MCF 10A (cell line): ENCODE measurements at regions not wholly inside any gene's neighbourhood (a gene's known extent, or its start where the extent isn't known, plus 50 kb on each side); places are given as distances from the start of the nearest gene placed in this dataset.

ENCODE experiments used
- BruUV-seq: library from RNA; stranded (reverse); fragments of 400-500 nt; replicated peaks from 2 replicates; lab custom pipeline; 2021; lab: Mats Ljungman, UMichigan
- CTCF ChIA-PET: fragments of 300-600 bp; sonication (Branson Sonifier 250); formaldehyde crosslinking; extraction: SDS; loops from one replicate; lab custom pipeline; 2021; ENCODE audit warnings: antibody characterized with exemption, inconsistent platforms; lab: Yijun Ruan, JAX
- POLR2A ChIA-PET: fragments of 300-600, 350-650 bp; sonication (Branson Sonifier 250); formaldehyde crosslinking; extraction: SDS; loops from one replicate; lab custom pipeline; 2020; ENCODE audit warnings: antibody characterized with exemption, inconsistent platforms; lab: Yijun Ruan, JAX
- DNase-seq: peaks from one replicate; pipeline ENCODE4 v3.0.0-alpha.2; 2018; ENCODE audit not compliant: unreplicated experiment
- H3K27ac Mint-ChIP-seq: one replicate; pipeline ENCODE4 v1.8.0; 2022; ENCODE audit warnings: mild to moderate bottlenecking, low read depth, mixed read lengths; ENCODE audit not compliant: unreplicated experiment
- H3K27me3 Mint-ChIP-seq: one replicate; pipeline ENCODE4 v1.8.0; 2022; ENCODE audit warnings: mixed read lengths; ENCODE audit not compliant: insufficient read depth, unreplicated experiment
- H3K36me3 Mint-ChIP-seq: one replicate; pipeline ENCODE4 v1.8.0; 2022; ENCODE audit warnings: mild to moderate bottlenecking, moderate library complexity, mixed read lengths; ENCODE audit not compliant: insufficient read depth, unreplicated experiment
- H3K4me1 Mint-ChIP-seq: one replicate; pipeline ENCODE4 v1.8.0; 2022; ENCODE audit warnings: mixed read lengths; ENCODE audit not compliant: insufficient read depth, unreplicated experiment
- H3K4me3 Mint-ChIP-seq: one replicate; pipeline ENCODE4 v1.8.0; 2022; ENCODE audit warnings: mild to moderate bottlenecking, moderate library complexity, mixed read lengths; ENCODE audit not compliant: unreplicated experiment
- H3K9me3 Mint-ChIP-seq: one replicate; pipeline ENCODE4 v1.8.0; 2022; ENCODE audit warnings: mixed read lengths; ENCODE audit not compliant: unreplicated experiment
- intact Hi-C: fragments of 100-400 bp; cut with micrococcal nuclease; formaldehyde crosslinking; loops from 2 replicates; pipeline ENCODE4 v1.14.1; 2022
- TF ChIP-seq, protein P1 (sequence below): fragments of 200-600 bp; IDR thresholded peaks from one replicate; pipeline ENCODE4 v1.8.0; 2022; ENCODE audit warnings: antibody characterized with exemption, mild to moderate bottlenecking; ENCODE audit not compliant: unreplicated experiment

DNA sequence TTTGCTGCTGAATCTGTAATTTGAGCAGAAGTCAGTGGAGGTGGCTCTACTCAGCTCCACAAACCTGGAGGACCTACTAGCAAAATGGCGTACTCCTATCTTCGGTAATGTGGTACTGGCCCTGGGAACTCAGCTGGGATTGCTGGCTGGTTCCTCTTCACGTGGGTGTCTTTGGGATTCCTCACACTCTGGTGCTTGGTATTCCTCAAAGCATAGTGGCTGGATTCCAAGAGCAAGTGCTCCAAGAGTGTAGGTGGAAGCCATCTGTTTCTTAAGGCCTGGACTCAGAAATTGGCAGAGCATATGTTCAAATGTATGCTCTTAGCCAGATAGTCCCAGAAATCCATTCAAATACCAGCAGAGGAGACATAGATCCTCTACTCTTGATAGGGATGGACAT, 281.9 kb upstream of the CDH7 start:
- no peaks in the 10 kb centered on the region for H3K36me3 Mint-ChIP-seq
- ChIA-PET CTCF (no interaction called here), POLR2A (interaction anchor here (1.1 kb wide), 1 partner anchor 18 kb away, joined by 5 read pairs; no protein-coding TSS in a partner anchor)
- no peaks in the 10 kb centered on the region for H3K4me1 Mint-ChIP-seq
- H3K9me3 Mint-ChIP-seq: no peaks in the 10 kb centered on the region
- peaks cover 24% of the 10 kb centered on the region for H3K27me3 Mint-ChIP-seq
- no peak overlapping the region for H3K4me3 Mint-ChIP-seq
- no peak overlapping the region for H3K27ac Mint-ChIP-seq
- TF ChIP-seq, protein P1, sequence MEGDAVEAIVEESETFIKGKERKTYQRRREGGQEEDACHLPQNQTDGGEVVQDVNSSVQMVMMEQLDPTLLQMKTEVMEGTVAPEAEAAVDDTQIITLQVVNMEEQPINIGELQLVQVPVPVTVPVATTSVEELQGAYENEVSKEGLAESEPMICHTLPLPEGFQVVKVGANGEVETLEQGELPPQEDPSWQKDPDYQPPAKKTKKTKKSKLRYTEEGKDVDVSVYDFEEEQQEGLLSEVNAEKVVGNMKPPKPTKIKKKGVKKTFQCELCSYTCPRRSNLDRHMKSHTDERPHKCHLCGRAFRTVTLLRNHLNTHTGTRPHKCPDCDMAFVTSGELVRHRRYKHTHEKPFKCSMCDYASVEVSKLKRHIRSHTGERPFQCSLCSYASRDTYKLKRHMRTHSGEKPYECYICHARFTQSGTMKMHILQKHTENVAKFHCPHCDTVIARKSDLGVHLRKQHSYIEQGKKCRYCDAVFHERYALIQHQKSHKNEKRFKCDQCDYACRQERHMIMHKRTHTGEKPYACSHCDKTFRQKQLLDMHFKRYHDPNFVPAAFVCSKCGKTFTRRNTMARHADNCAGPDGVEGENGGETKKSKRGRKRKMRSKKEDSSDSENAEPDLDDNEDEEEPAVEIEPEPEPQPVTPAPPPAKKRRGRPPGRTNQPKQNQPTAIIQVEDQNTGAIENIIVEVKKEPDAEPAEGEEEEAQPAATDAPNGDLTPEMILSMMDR: no peak
- DNase-seq: no peak
- BruUV-seq: no TSS peak
- intact Hi-C loops: no loop called here

DNA sequence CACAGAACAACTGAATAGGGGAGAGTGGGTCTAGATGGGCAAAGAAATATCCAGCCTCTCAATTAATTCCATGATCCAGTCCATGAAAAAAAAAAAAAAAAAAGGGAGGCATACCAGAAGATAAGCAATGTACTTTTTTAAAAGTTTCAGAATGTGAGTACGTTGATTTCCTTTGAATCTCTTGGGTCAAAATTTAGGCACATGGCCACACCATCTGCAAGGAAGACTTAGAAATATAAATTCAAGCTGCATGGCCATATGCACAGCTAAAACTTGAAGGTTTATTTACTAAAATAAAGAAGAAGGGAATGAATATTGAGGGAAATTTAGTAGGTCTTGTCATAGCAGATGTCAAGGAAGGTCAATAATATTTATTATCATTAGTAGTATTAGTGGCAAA, 286.5 kb upstream of the CDH7 start:
- CTCF ChIA-PET: no interaction called here
- Mint-ChIP-seq H3K36me3 (no peaks in the 10 kb centered on the region), H3K27ac (no peak overlapping the region), H3K27me3 (peaks cover 59% of the 10 kb centered on the region), H3K4me1 (no peaks in the 10 kb centered on the region), H3K9me3 (no peaks in the 10 kb centered on the region), H3K4me3 (no peak overlapping the region)
- TF ChIP-seq, protein P1: no peak
- no peak for DNase-seq
- intact Hi-C loops: no loop called here
- BruUV-seq: no TSS peak
- POLR2A ChIA-PET: no interaction called here

DNA sequence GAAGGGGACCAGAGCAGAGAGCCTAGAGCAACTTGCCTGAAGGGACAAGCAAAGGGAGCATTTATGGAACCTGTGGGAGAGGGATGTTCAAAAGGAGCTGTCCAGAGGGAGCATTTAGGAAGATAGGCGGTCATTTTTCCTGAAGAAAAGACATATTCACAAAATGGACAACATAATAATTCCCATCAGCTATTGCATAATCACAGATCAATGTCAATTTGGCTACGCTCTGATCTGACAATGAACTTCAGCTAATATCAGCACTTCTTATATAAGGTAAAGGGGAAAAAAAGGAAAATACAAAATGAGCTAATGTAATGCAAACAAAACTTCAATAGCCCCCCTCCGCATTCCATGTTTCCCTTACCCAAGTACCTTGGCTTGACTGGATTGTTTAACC, 291.1 kb upstream of the CDH7 start:
- ChIA-PET POLR2A (no interaction called here), CTCF (interaction anchor here (1.0 kb wide), 1 partner anchor 18 kb away, joined by 3 read pairs; no protein-coding TSS in a partner anchor)
- peaks cover 54% of the 10 kb centered on the region for H3K27me3 Mint-ChIP-seq
- no peak overlapping the region for H3K27ac Mint-ChIP-seq
- BruUV-seq: no TSS peak
- no peaks in the 10 kb centered on the region for H3K9me3 Mint-ChIP-seq
- intact Hi-C loops: no loop called here
- H3K36me3 Mint-ChIP-seq: no peaks in the 10 kb centered on the region
- no peaks in the 10 kb centered on the region for H3K4me1 Mint-ChIP-seq
- no peak overlapping the region for H3K4me3 Mint-ChIP-seq
- DNase-seq: no peak
- TF ChIP-seq, protein P1: no peak

DNA sequence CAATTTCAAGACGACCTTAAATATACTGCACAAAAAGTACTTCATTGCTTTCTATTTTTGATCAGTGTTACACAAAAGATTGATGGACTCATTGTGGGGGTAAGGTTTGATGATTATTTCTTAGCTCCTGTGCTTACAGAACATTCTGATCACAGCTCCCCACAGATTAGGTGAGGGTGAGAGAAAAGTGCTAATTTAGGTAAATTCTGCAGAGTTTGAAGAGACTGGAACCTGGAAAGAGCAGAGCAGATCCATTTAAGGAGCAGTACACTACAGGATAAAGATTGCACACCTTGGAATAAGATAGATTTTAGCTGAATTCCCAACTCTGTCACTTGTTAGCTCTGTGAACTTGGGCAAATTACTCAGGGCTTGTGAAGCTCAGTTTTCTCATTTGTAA, 291.9 kb upstream of the CDH7 start:
- DNase-seq: no peak
- Mint-ChIP-seq H3K27ac (no peak overlapping the region), H3K36me3 (no peaks in the 10 kb centered on the region), H3K9me3 (no peaks in the 10 kb centered on the region), H3K27me3 (peaks cover 51% of the 10 kb centered on the region), H3K4me3 (no peak overlapping the region), H3K4me1 (no peaks in the 10 kb centered on the region)
- no TSS peak for BruUV-seq
- CTCF ChIA-PET: no interaction called here
- TF ChIP-seq, protein P1: no peak
- intact Hi-C loops: no loop called here
- POLR2A ChIA-PET: no interaction called here
